Transverse colon (tissue), 4 donors: ENCODE measurements at regions not wholly inside any gene's neighbourhood (a gene's known extent, or its start where the extent isn't known, plus 50 kb on each side); places are given as distances from the start of the nearest gene placed in this dataset.

Experiments used
- CTCF ChIP-seq, 5 experiments: fragments of 200-600 bp in 3 of 5; fragments of 450-650 bp in 2 of 5; sonication (generic) in 3 of 5; IDR thresholded peaks; 1 replicate in 2 of 5; 2 replicates in 3 of 5; pipeline ENCODE4 v1.5.1; 2016 to 2017; ENCODE audit warnings: antibody characterized with exemption in 5 of 5, inconsistent platforms in 3 of 5, mild to moderate bottlenecking in 2 of 5, moderate library complexity in 1 of 5
- EP300 ChIP-seq: sonication (generic); formaldehyde crosslinking; IDR thresholded peaks from one replicate; pipeline ENCODE4 v1.6.1; 2017; ENCODE audit warnings: antibody characterized with exemption, low read depth
- POLR2A ChIP-seq: fragments of 450-650 bp; IDR thresholded peaks from one replicate; pipeline ENCODE4 v1.6.1; 2016; ENCODE audit warnings: antibody characterized with exemption, mild to moderate bottlenecking, moderate library complexity
- POLR2AphosphoS5 ChIP-seq, 3 donors: sonication (generic); formaldehyde crosslinking; IDR thresholded peaks; one replicate each; pipeline ENCODE4 v1.6.1; 2016; ENCODE audit warnings: antibody characterized with exemption in 3 of 3

GRCh38 chr2:41445865-41446264 is 602.0 kb upstream of the PKDCC start:
- TF ChIP-seq EP300 (no peak), CTCF (IDR thresholded peaks at IDR 0.05) (no peak), POLR2A (no peak), POLR2AphosphoS5 (IDR thresholded peaks at IDR 0.05) (no peak)
